ENCODE measurements at regions not wholly inside any gene's neighbourhood (a gene's known extent, or its start where the extent isn't known, plus 50 kb on each side); places are given as distances from the start of the nearest gene placed in this dataset.

DNA sequence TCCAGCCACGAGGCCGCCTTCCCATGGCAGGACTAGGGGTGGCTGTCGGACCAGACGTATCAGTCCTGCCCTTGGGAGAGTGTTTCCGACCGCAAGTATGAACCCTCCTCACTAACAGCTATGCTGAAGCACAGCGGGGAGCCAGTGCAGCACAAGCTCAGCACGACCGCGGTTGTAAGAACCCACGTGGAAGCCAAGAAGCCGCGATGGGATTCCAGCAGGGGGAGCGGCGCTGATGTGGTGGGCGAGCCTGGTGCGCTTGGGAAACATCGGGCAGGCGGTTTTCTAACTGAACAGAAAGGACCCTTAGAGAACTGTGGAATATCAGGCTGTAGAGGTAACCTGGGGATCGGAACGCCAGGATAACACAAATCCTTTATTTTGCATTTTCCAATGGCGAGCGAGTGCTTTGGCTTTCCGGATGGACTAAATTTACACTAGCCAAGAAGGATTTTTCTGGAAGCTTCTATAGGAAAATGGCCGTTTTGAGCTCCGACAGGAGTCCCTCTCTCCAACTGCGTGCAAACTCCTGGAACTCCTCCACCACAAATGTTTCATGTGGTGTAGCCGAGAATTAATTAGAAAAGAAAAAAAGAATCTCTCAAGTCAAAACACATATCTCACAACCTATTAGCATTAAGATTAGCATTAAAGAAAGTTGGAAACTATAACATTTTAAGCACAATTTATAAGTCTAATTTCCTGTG is 132.0 kb upstream of the MYCN start:
- TF ChIP-seq, protein P1, sequence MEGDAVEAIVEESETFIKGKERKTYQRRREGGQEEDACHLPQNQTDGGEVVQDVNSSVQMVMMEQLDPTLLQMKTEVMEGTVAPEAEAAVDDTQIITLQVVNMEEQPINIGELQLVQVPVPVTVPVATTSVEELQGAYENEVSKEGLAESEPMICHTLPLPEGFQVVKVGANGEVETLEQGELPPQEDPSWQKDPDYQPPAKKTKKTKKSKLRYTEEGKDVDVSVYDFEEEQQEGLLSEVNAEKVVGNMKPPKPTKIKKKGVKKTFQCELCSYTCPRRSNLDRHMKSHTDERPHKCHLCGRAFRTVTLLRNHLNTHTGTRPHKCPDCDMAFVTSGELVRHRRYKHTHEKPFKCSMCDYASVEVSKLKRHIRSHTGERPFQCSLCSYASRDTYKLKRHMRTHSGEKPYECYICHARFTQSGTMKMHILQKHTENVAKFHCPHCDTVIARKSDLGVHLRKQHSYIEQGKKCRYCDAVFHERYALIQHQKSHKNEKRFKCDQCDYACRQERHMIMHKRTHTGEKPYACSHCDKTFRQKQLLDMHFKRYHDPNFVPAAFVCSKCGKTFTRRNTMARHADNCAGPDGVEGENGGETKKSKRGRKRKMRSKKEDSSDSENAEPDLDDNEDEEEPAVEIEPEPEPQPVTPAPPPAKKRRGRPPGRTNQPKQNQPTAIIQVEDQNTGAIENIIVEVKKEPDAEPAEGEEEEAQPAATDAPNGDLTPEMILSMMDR (IDR thresholded peaks at IDR 0.05; ENCODE audit: poor library complexity, severe bottlenecking) = no peak
- TF ChIP-seq MXI1 (conservative IDR thresholded peaks at IDR 0.05; ENCODE audit: poor library complexity, severe bottlenecking) = no peak
- TF ChIP-seq, protein P2, sequence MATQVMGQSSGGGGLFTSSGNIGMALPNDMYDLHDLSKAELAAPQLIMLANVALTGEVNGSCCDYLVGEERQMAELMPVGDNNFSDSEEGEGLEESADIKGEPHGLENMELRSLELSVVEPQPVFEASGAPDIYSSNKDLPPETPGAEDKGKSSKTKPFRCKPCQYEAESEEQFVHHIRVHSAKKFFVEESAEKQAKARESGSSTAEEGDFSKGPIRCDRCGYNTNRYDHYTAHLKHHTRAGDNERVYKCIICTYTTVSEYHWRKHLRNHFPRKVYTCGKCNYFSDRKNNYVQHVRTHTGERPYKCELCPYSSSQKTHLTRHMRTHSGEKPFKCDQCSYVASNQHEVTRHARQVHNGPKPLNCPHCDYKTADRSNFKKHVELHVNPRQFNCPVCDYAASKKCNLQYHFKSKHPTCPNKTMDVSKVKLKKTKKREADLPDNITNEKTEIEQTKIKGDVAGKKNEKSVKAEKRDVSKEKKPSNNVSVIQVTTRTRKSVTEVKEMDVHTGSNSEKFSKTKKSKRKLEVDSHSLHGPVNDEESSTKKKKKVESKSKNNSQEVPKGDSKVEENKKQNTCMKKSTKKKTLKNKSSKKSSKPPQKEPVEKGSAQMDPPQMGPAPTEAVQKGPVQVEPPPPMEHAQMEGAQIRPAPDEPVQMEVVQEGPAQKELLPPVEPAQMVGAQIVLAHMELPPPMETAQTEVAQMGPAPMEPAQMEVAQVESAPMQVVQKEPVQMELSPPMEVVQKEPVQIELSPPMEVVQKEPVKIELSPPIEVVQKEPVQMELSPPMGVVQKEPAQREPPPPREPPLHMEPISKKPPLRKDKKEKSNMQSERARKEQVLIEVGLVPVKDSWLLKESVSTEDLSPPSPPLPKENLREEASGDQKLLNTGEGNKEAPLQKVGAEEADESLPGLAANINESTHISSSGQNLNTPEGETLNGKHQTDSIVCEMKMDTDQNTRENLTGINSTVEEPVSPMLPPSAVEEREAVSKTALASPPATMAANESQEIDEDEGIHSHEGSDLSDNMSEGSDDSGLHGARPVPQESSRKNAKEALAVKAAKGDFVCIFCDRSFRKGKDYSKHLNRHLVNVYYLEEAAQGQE (IDR thresholded peaks at IDR 0.05; ENCODE audit: borderline replicate concordance) = no peak
